GM19351 (cell line): ENCODE measurements at regions not wholly inside any gene's neighbourhood (a gene's known extent, or its start where the extent isn't known, plus 50 kb on each side); places are given as distances from the start of the nearest gene placed in this dataset.
"Not testable (repeated sequence)": the region's sequence is repeated elsewhere in the genome, so short reads cannot be mapped to it uniquely, and the experiment has no call there.

Source experiments
- ATAC-seq: cut with Tn5 transposase; IDR thresholded peaks from one replicate; pipeline ENCODE4 v1.9.1; 2021; ENCODE audit warnings: mild to moderate bottlenecking, moderate library complexity; ENCODE audit not compliant: unreplicated experiment

DNA sequence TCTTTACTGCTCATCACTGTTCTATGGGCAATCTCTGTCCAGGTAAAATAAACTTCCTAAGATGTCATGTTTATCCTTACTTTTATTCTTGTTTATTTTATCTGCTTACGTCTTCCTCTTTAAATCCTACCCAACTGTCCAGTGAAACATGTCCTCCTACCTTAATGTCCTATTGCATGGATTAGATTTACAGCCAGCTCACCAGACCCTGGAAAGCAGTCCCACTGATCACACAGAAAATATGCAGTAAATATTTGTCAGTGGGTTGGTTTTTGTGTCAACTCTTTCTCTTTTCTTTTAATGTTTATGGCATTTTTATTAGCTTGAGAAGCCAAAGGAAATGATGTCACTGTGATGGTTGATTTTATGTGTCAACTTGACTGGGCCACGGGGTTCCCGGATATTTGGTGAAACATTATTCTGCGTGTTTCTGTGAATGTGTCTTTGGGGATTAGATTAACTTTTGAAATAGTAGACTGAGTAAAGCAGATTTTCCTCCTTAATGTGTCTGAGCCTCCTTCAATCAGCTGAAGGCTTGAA, 258.3 kb downstream of the SRGAP2C start:
- no peak for ATAC-seq

DNA sequence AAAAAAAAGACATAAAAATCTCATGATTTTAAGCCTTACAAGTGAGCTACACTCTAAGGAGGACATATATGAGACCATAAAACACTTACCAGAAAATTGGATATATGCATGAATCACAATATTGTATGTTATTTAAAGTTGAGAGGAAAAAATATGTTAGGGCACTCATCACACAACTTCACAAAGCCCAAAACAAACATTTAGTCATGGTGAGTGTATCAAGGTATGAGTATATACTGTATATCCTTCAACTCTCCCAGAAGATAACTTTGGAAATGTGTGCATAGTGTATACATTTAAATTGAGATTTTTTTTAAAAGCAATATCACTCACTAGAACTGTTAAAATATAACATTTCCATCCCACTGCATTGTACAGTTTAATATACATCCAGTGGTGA, 259.3 kb downstream of the SRGAP2C start:
- ATAC-seq: no peak

DNA sequence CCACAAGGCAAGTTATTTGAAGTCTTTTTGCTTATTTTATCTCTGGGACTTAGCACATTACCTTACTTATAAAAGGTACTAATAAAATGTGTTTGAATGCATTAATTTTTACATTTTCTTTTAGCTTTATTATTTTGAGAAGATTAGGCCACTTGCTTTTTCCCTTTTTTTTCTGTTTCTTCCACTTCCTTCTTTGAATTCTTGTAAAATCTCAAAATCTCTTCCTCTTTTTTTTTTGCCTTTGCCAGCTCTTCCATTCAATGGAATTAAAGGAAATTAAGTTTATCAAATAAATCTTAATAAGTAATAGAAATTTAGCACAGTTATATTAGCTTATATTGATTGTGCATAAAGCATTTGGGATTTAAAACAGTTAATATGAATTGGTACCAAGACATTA, 260.9 kb downstream of the SRGAP2C start:
- ATAC-seq: no peak

DNA sequence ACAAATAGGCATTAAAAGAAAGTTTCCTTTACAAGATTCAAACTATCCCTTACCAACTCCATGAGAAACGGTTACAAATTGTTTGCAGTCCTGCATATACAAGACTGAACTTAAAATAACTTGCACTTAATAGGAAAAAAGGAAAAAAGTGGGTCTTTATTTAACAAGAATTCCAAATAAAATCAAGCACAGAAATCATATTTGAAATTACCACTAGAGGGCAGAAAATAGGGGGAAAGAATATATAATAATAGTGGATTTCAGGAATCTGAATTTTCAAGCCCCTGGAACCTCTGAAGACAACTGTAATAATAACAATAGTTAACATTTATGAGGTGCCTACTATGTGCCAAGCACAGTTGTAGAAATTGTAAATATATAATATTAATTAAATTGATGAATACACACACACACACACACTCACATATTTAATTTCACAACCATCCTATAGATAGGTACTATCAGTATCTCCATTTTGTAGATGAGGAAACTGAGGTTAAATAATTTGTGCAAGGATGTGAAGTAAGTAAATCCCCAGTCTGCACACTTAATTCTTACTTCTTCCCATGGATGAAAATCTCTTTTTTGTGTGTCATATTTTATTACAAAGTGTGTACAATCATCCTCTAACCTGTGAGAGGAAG, 262.6 kb downstream of the SRGAP2C start:
- not testable (repeated sequence) for ATAC-seq

DNA sequence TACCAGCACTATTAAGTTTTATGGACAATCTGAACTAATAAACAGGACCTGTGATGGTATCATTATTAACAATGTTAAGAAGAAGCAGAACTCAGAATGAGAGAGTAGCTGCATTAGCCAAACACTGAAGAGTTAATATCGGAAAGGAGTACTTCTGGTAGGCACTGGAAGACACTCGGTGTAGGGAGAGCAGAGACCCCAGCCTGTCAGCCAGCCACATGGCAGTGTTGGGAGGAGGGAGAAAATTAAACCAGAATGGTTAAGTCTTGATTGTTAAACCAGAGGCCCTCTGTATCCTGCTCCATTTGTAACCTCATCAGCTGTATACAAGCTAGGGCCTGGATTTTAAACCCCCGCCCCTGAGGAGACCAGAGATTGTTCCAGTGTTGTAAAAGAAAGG, 263.3 kb downstream of the SRGAP2C start:
- not testable (repeated sequence) for ATAC-seq

DNA sequence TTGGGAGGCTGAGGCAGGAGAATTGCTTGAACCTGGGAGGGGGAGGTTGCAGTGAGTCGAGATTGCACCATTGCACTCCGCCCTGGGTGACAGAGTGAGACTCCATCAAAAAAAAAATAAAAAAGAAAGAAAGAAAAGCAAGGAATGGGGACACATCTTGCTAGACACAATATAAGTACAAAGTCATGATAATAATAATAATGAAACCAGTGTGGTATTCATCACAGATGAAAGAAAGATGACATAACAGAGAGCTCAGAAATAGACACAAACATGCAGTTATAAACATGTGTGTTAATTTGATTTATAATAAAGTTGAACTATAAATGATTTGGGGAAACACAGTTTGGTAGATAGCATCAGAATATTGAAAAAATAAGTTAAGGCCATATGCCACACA, 264.1 kb downstream of the SRGAP2C start:
- ATAC-seq: no peak

DNA sequence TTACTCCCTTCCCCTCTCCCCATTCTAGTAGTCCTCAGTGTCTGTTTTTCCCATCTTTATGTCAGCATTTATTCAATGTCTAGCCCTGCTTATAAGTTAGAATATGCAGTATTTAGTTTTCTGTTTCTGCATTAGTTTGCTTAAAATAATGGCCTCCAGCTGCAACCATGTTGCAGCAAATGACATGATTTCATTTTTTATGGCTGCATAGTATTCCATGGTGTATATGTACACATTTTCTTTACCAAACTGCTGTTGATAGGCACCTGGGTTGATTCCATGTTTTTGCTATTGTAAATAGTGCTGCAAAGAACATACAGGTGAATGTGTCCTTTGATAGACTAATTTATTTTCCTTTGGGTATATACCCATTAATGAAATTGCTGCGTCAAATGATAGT, 267.7 kb downstream of the SRGAP2C start:
- ATAC-seq: no peak

DNA sequence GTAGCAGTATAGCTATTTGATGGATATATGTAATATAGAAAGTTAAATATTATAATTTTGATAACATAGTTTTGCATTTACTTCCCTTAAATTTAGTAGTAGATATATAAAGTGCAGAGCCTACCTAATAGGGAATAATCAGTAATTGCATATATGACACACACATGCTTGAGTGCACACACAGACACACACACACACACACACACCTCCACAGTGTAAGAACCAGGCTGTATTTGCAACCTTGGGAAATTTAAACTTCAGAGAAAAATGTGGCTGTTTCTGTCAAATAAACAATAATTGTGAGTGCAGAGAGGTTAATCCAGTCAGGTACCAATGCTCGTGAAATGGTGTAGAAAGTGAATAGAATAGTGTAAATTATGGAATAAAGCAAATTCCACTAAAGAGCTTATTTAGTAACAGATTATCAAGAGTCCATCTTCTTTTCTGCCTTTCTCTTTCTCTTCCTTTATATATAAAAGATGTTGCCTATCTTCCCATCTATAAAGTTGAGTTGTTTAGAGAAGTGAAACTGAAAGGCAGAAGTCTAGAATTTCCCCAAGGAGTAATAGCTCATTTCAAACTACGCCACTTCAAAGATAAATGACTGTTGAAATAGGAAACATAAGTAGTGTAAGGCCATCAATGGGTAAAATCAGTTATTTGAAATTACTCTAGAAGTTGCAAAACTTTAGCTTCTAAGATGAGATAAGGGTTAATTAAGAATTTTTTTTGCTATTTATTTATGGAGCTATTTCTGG, 273.7 kb downstream of the SRGAP2C start:
- peak; percentile 99 for ATAC-seq

DNA sequence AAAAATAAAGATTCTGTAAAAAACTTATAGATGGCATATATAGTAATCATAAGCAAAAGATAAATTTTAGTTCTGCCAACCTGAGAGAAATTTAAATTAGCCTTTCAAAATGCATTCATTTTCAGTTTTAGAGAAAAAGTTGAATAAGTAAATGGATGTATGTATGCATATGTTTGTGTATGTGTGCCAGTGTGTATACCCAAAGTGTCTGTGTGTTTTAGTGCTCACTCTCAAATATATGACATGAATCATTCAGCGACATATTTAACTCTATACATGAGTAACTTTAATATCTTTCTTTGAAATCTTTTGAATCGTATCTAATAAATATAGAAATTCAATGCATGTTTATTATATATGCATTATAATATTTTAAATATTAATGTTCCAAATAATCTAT, 274.5 kb downstream of the SRGAP2C start:
- ATAC-seq: no peak

- not testable (repeated sequence) for ATAC-seq
These were observed 284.6 kb downstream of the SRGAP2C start for GRCh38 chr1:121469395-121469794.

DNA sequence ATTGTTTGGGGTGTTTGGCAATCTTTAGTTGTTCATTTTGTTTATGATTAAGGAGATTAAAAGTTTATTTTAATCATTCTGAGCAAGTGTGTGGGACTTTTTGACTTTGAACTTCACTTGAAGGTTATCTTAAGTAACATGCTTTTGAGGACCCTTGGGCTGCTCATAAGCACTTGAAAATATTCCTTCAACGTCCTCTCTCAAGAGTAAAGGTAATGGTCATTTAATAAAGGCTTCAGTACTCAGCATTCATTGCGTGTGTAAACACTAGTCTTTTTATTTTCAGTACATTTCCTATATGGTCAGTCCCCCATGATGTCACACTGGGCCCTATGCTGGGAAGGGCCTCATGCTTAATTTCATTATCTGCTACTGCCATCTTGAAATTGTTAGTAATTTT, 285.6 kb downstream of the SRGAP2C start:
- not testable (repeated sequence) for ATAC-seq

DNA sequence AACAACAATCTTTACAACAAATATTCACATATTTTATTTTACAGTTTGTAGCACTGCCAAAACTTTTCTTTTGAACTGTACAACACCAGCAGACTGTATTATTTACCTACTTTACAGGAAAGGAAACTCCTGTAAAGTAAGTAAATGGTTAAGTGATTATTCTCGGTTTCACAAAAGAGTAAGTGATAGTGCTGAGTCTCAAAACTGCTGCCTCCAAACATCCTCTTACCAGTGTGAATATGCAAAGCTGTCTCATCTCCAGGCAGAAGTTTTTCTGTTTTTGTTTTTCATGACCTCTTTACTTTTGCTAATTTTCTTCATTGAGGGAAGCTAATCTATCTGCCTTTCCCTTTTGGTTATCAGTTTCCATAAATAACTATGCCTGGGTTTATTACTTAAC, 286.7 kb downstream of the SRGAP2C start:
- peak; percentile 96 for ATAC-seq

- no peak for ATAC-seq
These were observed 287.2 kb downstream of the SRGAP2C start for GRCh38 chr1:121472017-121472416.

GRCh38 chr1:121483234-121483633, 298.5 kb downstream of the SRGAP2C start:
- ATAC-seq: no peak

DNA sequence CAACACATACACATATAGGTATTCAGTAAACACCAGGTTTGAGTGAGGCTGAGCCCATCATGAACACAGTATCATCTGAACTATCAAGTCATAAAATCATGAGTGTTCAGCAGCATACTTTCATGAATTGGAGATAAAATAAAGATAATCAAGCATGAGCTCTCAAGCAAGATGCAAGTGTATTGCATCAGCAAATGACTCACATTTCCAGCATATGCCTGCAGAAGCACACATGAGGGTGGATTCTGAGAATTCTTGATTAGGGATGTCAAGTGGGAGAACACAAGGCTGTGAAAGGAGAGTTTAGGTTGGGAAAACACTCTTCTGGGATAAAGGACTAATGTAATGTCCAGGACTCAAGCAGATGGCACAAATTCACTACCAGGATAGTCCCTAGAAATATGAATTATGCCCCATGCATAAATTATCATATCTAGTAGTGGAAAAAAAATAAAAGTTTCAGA, 299.2 kb downstream of the SRGAP2C start:
- ATAC-seq: no peak

GRCh38 chr1:121494796-121495195, 310.0 kb downstream of the SRGAP2C start:
- ATAC-seq: not testable (repeated sequence)

- ATAC-seq: not testable (repeated sequence)
These were observed 326.7 kb downstream of the SRGAP2C start for GRCh38 chr1:121511455-121511854.

- ATAC-seq: not testable (repeated sequence)
These were observed 327.1 kb downstream of the SRGAP2C start for GRCh38 chr1:121511876-121512275.

DNA sequence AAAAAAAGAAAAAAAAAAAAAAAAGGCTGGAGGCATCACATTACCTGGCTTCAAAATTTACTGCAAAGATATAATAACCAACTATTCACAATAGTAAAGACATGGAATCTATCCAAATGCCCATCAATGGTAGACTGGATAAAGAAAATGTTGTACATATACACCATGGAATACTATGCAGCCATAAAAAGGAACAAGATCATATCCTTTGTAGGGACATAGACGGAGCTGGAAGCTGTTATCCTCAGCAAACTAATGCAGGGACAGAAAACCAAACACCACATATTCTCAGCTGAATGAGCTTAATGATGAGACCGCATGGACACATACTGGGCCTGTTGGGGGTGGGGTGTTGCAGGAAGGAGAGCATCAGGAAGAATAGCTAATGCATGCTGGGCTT, 330.5 kb downstream of the SRGAP2C start:
- ATAC-seq: no peak

DNA sequence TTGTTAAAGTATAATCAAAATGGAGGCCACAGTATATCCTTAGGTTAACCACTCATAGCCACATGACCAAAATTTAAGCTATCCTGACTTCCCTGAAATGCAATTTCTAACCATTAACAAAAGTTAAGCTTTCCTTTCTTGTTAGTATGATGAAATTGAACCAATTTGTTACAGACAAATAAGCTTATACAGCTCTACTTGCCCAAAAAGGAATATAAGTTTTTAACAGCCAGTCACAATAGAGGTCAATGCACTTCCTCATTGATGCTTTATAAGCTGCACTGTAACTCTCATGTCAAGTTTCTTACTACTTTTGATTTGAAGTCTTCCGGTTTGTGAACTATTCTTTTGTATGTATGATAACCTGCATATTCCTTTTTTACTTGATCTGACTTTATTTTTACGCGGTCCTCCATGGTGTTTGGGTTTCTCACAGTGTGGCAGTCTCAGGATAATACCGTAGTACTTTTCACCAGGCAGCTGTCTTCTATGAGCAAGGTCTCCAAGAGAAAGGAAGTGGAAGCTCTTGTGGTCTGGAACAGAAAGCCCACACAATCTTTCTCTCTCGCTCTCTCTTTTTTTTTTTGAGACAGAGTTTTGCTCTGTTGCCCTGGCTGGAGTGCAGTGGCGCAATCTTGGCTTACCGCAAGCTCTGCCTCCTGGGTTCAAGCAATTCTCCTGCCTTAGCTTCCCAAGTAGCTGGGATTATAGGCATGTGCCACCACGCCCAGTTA, 331.6 kb downstream of the SRGAP2C start:
- ATAC-seq: peak; percentile 86

DNA sequence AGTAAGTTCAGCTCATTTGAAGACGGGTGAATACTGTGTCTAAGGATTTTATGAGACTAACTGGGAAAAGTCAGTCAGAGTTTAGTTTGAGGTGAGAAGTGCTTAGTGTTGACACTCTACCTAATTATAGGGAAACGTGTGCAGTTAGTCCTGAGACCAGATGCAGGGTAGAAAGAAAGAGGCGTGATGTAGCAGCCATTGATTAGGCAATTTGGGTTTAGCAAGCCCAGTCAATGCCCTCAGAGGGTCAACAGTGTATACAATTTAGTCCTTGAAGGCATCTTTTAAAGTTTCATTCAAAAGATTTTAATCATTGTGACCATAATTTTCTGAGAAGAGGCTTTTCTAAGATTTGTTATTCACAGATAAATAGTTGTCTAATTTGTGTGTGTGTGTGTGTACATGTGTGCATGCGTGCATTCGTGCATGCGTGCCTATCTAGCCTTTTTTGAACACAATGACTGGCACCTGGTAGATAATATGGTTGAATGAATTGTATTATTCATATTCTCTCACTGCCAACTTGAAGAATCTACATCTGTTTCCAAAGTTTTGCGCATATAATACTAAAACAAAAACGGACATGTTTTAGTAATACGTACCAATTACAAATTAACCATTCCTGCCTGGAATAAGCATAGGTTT, 332.9 kb downstream of the SRGAP2C start:
- no peak for ATAC-seq
